Loucy (cell line): ENCODE measurements at regions not wholly inside any gene's neighbourhood (a gene's known extent, or its start where the extent isn't known, plus 50 kb on each side); places are given as distances from the start of the nearest gene placed in this dataset.
"Not testable (repeated sequence)": the region's sequence is repeated elsewhere in the genome, so short reads cannot be mapped to it uniquely, and the experiment has no call there.

ENCODE experiments used
- H2AFZ ChIP-seq: fragments of 200-600 bp; sonication (generic); 2 replicates; pipeline ENCODE4 v1.6.0; 2016; ENCODE audit warnings: antibody characterized with exemption, mild to moderate bottlenecking, low read length, moderate library complexity
- H3F3A ChIP-seq: fragments of 200-600 bp; 2 replicates; pipeline ENCODE4 v1.6.0; 2016; ENCODE audit warnings: antibody characterized with exemption, low read depth, mild to moderate bottlenecking
- H3K27me3 ChIP-seq: fragments of 200-600 bp; sonication (generic); 2 replicates; pipeline ENCODE4 v1.6.1; 2014; ENCODE audit warnings: low read length, mild to moderate bottlenecking; ENCODE audit not compliant: insufficient read depth, poor library complexity, severe bottlenecking
- H3K36me3 ChIP-seq: fragments of 200-600 bp; sonication (generic); 2 replicates; pipeline ENCODE4 v1.6.1; 2016; ENCODE audit warnings: low read length; ENCODE audit not compliant: insufficient read depth
- H3K4me1 ChIP-seq: fragments of 200-600 bp; sonication (generic); 2 replicates; pipeline ENCODE4 v1.5.1; 2014; ENCODE audit warnings: low read length, mild to moderate bottlenecking; ENCODE audit not compliant: insufficient read depth, poor library complexity, severe bottlenecking
- H3K4me2 ChIP-seq: fragments of 200-600 bp; sonication (generic); 2 replicates; pipeline ENCODE4 v1.6.0; 2014; ENCODE audit warnings: antibody characterized with exemption, low read length, low read depth, mild to moderate bottlenecking; ENCODE audit not compliant: poor library complexity, severe bottlenecking
- H3K4me3 ChIP-seq: fragments of 200-600 bp; sonication (generic); 2 replicates; pipeline ENCODE4 v1.5.1; 2014; ENCODE audit warnings: low read length, mild to moderate bottlenecking, mixed read lengths; ENCODE audit not compliant: poor library complexity, severe bottlenecking
- H3K79me2 ChIP-seq: fragments of 200-600 bp; sonication (generic); 2 replicates; pipeline ENCODE4 v1.6.1; 2014; ENCODE audit warnings: low read length; ENCODE audit not compliant: insufficient read depth
- H3K9ac ChIP-seq: fragments of 200-600 bp; sonication (generic); 2 replicates; pipeline ENCODE4 v1.6.0; 2014; ENCODE audit warnings: mild to moderate bottlenecking, low read depth, low read length, moderate library complexity; ENCODE audit not compliant: poor library complexity, severe bottlenecking
- H3K9me2 ChIP-seq: fragments of 200-600 bp; sonication (generic); replicated peaks from 2 replicates; pipeline ENCODE4 v1.6.1; 2016; ENCODE audit warnings: low read depth, low read length, mixed read lengths
- H3K9me3 ChIP-seq: fragments of 200-600 bp; sonication (generic); 2 replicates; pipeline ENCODE4 v1.6.1; 2014; ENCODE audit warnings: mild to moderate bottlenecking, antibody characterized with exemption, low read length, low read depth; ENCODE audit not compliant: insufficient read depth
- H4K20me1 ChIP-seq: fragments of 200-600 bp; sonication (generic); 2 replicates; pipeline ENCODE4 v1.6.0; 2014; ENCODE audit warnings: antibody characterized with exemption, low read length, mild to moderate bottlenecking; ENCODE audit not compliant: insufficient read depth, poor library complexity, severe bottlenecking
- CTCF ChIP-seq: fragments of 200-600 bp; sonication (generic); conservative IDR thresholded peaks from 2 replicates; pipeline ENCODE4 v1.5.1; 2014; ENCODE audit warnings: mild to moderate bottlenecking, antibody characterized with exemption, low read length
- EZH2phosphoT487 ChIP-seq: fragments of 200-600 bp; IDR thresholded peaks from 2 replicates; pipeline ENCODE4 v1.6.1; 2018; ENCODE audit warnings: antibody characterized with exemption, mild to moderate bottlenecking, moderate library complexity, borderline replicate concordance

GRCh38 chr15:77881950-77882349, 195.6 kb downstream of the TBC1D2B start:
- Histone ChIP-seq H2AFZ (no peak overlapping the region), H3K79me2 (no peaks in the 10 kb centered on the region), H3K9me2 (no peaks in the 10 kb centered on the region), H3K36me3 (no peaks in the 10 kb centered on the region), H4K20me1 (no peaks in the 10 kb centered on the region), H3K4me1 (no peaks in the 10 kb centered on the region), H3F3A (no peaks in the 10 kb centered on the region), H3K4me3 (no peak overlapping the region), H3K9me3 (no peaks in the 10 kb centered on the region), H3K9ac (no peak overlapping the region), H3K4me2 (no peak overlapping the region), H3K27me3 (no peaks in the 10 kb centered on the region)
- TF ChIP-seq EZH2phosphoT487 (no peak), CTCF (no peak)

GRCh38 chr15:77881535-77881934, 196.0 kb downstream of the TBC1D2B start:
- H3K9ac ChIP-seq, H3K79me2 ChIP-seq, H3K4me2 ChIP-seq, H3K4me3 ChIP-seq, H2AFZ ChIP-seq, H3K9me2 ChIP-seq, H3K27me3 ChIP-seq, H4K20me1 ChIP-seq, H3K36me3 ChIP-seq, H3K9me3 ChIP-seq, H3F3A ChIP-seq, H3K4me1 ChIP-seq: not testable (repeated sequence)

- H3K9me2 ChIP-seq, H3K79me2 ChIP-seq, H3K9me3 ChIP-seq, H3K9ac ChIP-seq, H3F3A ChIP-seq, H3K27me3 ChIP-seq, H3K4me3 ChIP-seq, H4K20me1 ChIP-seq, H3K4me2 ChIP-seq, H2AFZ ChIP-seq, H3K36me3 ChIP-seq, H3K4me1 ChIP-seq: not testable (repeated sequence)
These were observed 198.0 kb downstream of the TBC1D2B start for GRCh38 chr15:77879466-77879865.

GRCh38 chr15:77877869-77878577, 199.5 kb downstream of the TBC1D2B start:
- Histone ChIP-seq H3K4me3 (no peak overlapping the region), H3K36me3 (no peaks in the 10 kb centered on the region), H3K27me3 (no peaks in the 10 kb centered on the region), H3K9ac (no peak overlapping the region), H3K79me2 (no peaks in the 10 kb centered on the region), H3K9me2 (no peaks in the 10 kb centered on the region), H3K9me3 (no peaks in the 10 kb centered on the region), H2AFZ (no peak overlapping the region), H3K4me2 (no peak overlapping the region), H3F3A (no peaks in the 10 kb centered on the region), H4K20me1 (no peaks in the 10 kb centered on the region), H3K4me1 (no peaks in the 10 kb centered on the region)
- no peak for TF ChIP-seq EZH2phosphoT487
- no peak for TF ChIP-seq CTCF

- not testable (repeated sequence) for H3K4me2 ChIP-seq, H3K9me3 ChIP-seq, H3K9me2 ChIP-seq, H3F3A ChIP-seq, H3K4me1 ChIP-seq, H4K20me1 ChIP-seq, H3K36me3 ChIP-seq, H2AFZ ChIP-seq, H3K79me2 ChIP-seq, H3K27me3 ChIP-seq, H3K4me3 ChIP-seq, H3K9ac ChIP-seq
These were observed 201.2 kb downstream of the TBC1D2B start for GRCh38 chr15:77876107-77876820.
